ENCODE measurements at regions not wholly inside any gene's neighbourhood (a gene's known extent, or its start where the extent isn't known, plus 50 kb on each side); places are given as distances from the start of the nearest gene placed in this dataset.

DNA sequence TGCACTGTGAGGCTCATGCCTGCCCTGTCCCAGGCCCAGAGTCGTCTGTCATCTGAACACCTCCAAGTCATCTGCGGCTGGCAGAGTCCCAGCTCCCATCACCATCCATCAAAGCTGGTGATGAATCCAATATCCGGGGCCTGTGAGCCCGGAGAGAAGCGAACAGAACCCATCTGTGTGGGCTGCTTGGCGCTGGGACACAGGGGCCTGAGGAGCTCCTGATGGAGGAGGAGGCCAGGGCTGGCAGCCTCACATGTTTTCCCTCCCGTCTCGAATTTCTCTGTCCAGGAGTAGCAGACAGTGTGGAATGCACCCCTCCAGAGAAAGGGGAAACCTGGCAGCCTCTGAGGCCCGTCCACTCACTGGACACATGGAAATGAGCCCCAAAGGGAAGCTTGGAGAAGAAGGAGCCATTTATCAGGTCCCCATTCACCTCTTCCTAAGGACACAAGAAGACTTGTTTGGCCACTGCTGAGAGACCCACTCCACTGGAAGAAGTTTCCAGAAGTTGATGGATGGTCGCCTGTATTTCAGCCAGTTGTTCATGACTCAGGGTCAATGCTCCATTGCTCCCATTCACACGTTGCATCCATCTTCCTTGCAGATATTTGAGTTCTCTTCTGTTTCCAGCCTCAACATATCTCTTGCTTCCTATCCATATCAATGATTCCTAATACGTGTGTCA, 307.5 kb upstream of the SULF2 start:
- POLR2A ChIA-PET, result no interaction called here
- Mint-ChIP-seq H3K27me3 (peaks cover 15% of the 10 kb centered on the region), H3K9me3 (no peaks in the 10 kb centered on the region), H3K27ac (no peak overlapping the region), H3K36me3 (no peaks in the 10 kb centered on the region), H3K4me1 (ENCODE audit: low read depth) (no peaks in the 10 kb centered on the region), H3K4me3 (no peak overlapping the region)
- intact Hi-C loops (cut with micrococcal nuclease), result no loop called here
- DNase-seq, result no peak
- CTCF ChIA-PET, result no interaction called here

DNA sequence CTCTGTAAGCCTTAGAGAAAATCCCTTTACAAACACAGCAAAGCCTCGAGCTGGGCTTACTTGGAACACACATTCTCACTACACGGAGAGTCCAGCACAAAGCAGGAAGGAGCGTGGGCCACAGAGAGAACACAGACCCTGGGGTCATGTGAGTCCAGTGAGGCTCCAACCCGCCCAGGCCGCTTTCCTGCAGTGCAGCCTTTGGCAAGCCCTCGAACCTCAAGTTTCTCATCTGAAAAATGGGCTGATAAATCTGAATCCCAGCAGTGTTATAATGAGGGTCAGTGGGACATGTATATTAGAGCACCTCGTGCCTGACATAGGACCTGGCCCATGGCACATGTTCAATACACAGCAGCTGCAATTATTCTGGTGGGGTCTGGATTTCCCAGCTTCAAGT, 305.5 kb upstream of the SULF2 start:
- ChIA-PET CTCF (no interaction called here), POLR2A (no interaction called here)
- Mint-ChIP-seq H3K36me3 (no peaks in the 10 kb centered on the region), H3K27ac (no peak overlapping the region), H3K27me3 (peaks cover 15% of the 10 kb centered on the region), H3K4me3 (no peak overlapping the region), H3K4me1 (ENCODE audit: low read depth) (no peaks in the 10 kb centered on the region), H3K9me3 (no peaks in the 10 kb centered on the region)
- no peak for DNase-seq
- intact Hi-C loops (cut with micrococcal nuclease), result no loop called here

DNA sequence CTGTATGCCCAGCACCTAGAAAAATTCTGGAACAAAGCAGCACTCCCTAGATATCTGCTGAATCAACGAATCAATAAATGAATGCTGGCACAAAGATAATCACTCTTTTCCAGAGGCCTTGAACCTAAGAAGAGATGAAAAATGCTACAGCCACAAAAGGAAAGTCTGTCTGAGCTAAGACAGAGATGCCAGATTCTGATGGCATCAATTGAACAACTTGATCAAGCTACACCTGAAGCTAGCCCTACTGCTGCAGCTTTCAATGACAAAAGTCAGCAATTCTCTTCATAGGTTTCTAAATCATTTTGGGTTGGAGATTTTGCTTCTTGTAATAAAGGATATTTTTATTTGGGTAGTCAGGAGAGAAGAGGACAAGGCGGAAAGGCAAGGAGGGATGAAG, 305.0 kb upstream of the SULF2 start:
- Mint-ChIP-seq H3K4me1 (ENCODE audit: low read depth) (no peaks in the 10 kb centered on the region), H3K4me3 (no peak overlapping the region), H3K36me3 (no peaks in the 10 kb centered on the region), H3K27me3 (peaks cover 14% of the 10 kb centered on the region), H3K9me3 (no peaks in the 10 kb centered on the region), H3K27ac (no peak overlapping the region)
- ChIA-PET POLR2A (no interaction called here), CTCF (no interaction called here)
- intact Hi-C loops (cut with micrococcal nuclease), result no loop called here
- DNase-seq, result no peak

DNA sequence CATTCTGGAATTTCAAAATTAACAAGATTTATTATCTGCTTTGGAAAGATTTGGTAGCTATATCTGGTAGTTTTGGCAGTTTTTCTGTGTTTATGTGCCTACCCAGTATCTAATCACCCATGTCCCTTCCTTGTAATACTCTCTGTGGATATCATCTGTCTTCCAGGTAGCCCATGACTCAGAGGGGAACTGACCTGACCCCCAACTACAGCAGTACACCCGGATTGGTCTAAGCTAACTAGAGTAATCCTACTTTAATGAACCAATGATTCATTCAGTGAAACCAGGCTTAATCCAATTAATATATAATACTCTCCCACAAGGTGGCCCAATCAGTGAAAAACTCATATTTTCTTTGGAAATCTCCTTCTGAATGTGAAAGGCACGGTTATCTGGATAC, 295.3 kb upstream of the SULF2 start:
- CTCF ChIA-PET, result no interaction called here
- H3K4me1 Mint-ChIP-seq (ENCODE audit: low read depth), result no peaks in the 10 kb centered on the region

DNA sequence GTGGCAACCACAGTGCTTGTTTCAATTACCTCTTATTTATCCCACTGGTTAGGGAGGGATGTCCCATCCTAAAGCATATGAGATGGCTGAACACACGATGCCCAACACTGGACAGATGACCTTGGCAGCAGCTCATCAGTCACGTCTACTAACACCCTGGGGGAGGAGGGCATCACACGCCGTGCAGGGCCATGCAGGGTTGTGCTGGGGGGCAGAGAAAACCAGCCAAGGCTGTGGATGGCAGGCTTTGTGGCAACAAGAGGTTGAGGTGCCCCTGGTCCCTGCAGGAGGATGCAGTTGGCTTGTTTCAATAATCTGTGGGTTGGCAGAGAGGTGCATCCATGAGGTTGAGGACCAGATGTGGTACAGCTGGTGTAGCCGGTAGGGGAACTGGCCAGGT, 293.7 kb upstream of the SULF2 start:
- no peaks in the 10 kb centered on the region for H3K36me3 Mint-ChIP-seq
- H3K27me3 Mint-ChIP-seq, result peaks cover 18% of the 10 kb centered on the region
- H3K9me3 Mint-ChIP-seq, result peaks cover 1% of the 10 kb centered on the region

More for the DNA sequence above, 295.3 kb upstream of the SULF2 start:
- Mint-ChIP-seq H3K27ac (no peak overlapping the region), H3K4me3 (no peak overlapping the region), H3K9me3 (peaks cover 5% of the 10 kb centered on the region), H3K27me3 (peaks cover 16% of the 10 kb centered on the region), H3K36me3 (no peaks in the 10 kb centered on the region)
- DNase-seq, result no peak
- intact Hi-C loops (cut with micrococcal nuclease), result no loop called here
- POLR2A ChIA-PET, result no interaction called here

DNA sequence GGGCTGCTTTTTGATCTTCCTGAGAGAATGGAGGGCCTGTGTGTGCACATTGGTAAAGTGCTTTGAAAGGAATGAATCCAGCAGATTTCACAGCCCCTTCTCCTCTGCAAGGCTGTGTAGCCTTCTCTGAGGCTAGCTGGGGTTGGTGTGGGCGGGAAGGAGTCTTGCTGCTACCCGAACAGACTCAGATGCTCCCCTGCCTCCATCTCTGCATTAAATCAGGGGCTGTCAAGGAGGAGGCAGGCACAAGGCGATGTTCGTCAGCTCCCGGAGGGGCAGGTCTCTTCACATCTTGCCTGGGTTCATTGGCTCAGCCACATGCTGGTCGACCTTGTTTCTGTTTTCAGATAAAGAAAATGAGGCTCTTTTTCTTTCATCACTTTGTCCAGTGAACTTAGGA, 291.5 kb upstream of the SULF2 start:
- POLR2A ChIA-PET, result no interaction called here
- H3K36me3 Mint-ChIP-seq, result no peaks in the 10 kb centered on the region
- no peaks in the 10 kb centered on the region for H3K9me3 Mint-ChIP-seq

More for the DNA sequence above, 293.7 kb upstream of the SULF2 start:
- ChIA-PET POLR2A (no interaction called here), CTCF (no interaction called here)
- no peak for DNase-seq
- H3K27ac Mint-ChIP-seq, result no peak overlapping the region
- no peak overlapping the region for H3K4me3 Mint-ChIP-seq
- no peaks in the 10 kb centered on the region for H3K4me1 Mint-ChIP-seq (ENCODE audit: low read depth)
- intact Hi-C loops (cut with micrococcal nuclease), result no loop called here

DNA sequence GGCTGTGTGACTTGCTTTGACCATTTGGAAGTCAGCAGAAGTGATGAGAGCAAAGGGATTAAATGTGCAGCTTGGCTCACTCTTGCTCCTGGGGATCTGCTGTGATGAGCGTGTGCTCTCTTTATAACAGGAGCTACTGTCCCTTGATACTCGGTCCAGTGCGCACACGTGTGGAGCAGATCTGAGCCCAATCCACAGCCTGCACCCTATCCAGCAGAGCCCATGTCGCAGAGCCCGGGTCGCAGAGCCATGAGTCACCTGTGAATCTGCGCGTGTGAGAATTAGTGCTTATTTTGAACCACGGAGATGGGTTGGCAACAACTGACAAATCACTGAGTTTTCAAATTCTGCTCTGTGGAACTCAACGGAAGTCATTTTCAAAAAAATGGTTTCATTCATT, 291.0 kb upstream of the SULF2 start:
- Mint-ChIP-seq H3K27me3 (peaks cover 13% of the 10 kb centered on the region), H3K4me1 (ENCODE audit: low read depth) (no peaks in the 10 kb centered on the region), H3K4me3 (no peak overlapping the region), H3K27ac (no peak overlapping the region), H3K9me3 (no peaks in the 10 kb centered on the region), H3K36me3 (no peaks in the 10 kb centered on the region)
- intact Hi-C loops (cut with micrococcal nuclease), result no loop called here
- DNase-seq, result no peak
- ChIA-PET CTCF (no interaction called here), POLR2A (no interaction called here)

More for the DNA sequence above, 291.5 kb upstream of the SULF2 start:
- no peak overlapping the region for H3K27ac Mint-ChIP-seq
- no peak for DNase-seq
- intact Hi-C loops (cut with micrococcal nuclease), result no loop called here
- H3K27me3 Mint-ChIP-seq, result peaks cover 13% of the 10 kb centered on the region
- H3K4me1 Mint-ChIP-seq (ENCODE audit: low read depth), result no peaks in the 10 kb centered on the region
- no peak overlapping the region for H3K4me3 Mint-ChIP-seq
- CTCF ChIA-PET, result no interaction called here

DNA sequence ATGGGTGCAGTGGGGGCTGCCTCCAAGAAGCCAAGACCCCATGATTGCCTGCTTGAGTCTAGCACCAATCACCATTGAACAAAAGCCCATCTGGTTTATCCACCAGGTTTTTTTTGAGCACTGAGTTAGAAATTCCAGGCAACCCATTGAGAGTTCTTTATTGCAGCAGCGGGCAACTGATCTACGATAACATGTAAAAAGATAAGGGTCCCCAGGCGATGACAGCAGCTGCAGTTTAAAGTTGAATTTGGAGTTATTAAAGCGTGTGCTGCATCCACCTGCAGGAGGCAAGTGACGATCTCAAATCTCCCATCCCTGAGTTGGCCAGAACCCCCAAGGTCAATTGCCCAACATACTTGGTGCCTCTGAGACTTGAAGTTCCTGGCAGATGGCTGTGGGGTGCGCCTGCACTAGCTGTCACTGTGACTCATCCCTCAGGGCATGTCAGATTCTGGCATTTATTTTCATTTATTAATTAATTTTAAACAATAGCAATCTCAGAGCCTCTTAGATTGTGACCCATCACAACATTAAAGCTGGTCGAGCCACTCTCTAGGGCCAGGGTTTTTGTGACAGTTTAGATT, 290.4 kb upstream of the SULF2 start:
- no peak for DNase-seq
- intact Hi-C loops (cut with micrococcal nuclease), result no loop called here
- Mint-ChIP-seq H3K36me3 (no peaks in the 10 kb centered on the region), H3K27me3 (peaks cover 14% of the 10 kb centered on the region), H3K27ac (no peak overlapping the region), H3K4me1 (ENCODE audit: low read depth) (no peaks in the 10 kb centered on the region), H3K4me3 (no peak overlapping the region), H3K9me3 (no peaks in the 10 kb centered on the region)
- ChIA-PET POLR2A (no interaction called here), CTCF (no interaction called here)

DNA sequence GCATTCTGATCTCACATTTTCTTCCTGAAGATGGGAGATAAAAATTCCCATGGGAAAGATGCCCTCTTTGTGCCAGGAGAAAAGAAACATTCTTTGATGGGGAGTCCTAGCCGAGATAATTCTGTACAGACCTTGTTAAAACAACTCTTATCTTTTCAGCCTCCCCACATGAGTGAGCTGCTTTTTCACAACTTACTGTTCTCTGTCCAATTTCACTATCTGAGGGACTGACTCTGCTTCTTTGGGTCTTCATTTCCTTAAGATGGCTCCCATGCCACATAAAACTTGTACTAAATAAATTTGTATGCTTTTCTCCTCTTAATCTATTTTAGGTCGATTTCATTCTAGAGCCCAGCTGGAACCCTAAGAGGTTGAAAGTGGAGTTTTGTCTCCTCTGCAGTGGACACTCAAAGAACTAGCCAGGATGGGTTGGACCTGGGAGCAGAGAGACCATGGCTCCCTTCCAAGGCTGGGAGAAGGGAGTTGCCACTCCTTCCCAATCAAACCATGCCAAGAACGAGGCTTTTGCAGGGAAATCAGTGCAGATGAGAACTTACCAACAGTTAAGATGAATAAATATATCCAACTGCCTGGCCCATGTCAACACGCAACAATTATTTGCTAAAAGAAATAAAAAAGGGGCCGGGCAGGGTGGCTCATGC, 285.8 kb upstream of the SULF2 start:
- DNase-seq, result no peak
- POLR2A ChIA-PET, result no interaction called here
- Mint-ChIP-seq H3K9me3 (no peaks in the 10 kb centered on the region), H3K4me3 (no peak overlapping the region), H3K4me1 (ENCODE audit: low read depth) (no peaks in the 10 kb centered on the region), H3K27ac (no peak overlapping the region), H3K27me3 (peaks cover 13% of the 10 kb centered on the region), H3K36me3 (no peaks in the 10 kb centered on the region)
- intact Hi-C loops (cut with micrococcal nuclease), result no loop called here
- CTCF ChIA-PET, result no interaction called here

DNA sequence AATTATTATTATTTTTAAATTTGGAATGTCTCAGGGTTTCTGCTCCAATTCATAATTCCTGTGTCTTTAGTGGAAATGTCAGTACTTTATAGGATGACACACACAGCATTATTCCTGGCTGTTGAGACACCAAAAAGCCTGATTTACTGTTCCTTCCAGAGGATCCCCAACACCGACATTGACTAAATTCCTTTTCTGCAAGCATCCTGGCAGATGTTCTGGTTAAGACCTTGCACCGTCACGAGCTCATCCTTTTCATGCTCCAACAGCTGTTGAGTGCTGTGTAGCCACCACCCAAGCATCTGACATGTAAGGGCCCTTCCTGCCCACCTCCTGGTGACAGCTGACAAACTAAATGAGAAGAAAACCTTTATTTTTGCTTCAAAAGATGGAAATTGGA, 284.3 kb upstream of the SULF2 start:
- Mint-ChIP-seq H3K4me1 (ENCODE audit: low read depth) (no peaks in the 10 kb centered on the region), H3K27ac (no peak overlapping the region), H3K27me3 (peaks cover 10% of the 10 kb centered on the region), H3K9me3 (no peaks in the 10 kb centered on the region), H3K36me3 (no peaks in the 10 kb centered on the region), H3K4me3 (no peak overlapping the region)
- DNase-seq, result no peak
- CTCF ChIA-PET, result no interaction called here
- intact Hi-C loops (cut with micrococcal nuclease), result no loop called here
- POLR2A ChIA-PET, result no interaction called here

DNA sequence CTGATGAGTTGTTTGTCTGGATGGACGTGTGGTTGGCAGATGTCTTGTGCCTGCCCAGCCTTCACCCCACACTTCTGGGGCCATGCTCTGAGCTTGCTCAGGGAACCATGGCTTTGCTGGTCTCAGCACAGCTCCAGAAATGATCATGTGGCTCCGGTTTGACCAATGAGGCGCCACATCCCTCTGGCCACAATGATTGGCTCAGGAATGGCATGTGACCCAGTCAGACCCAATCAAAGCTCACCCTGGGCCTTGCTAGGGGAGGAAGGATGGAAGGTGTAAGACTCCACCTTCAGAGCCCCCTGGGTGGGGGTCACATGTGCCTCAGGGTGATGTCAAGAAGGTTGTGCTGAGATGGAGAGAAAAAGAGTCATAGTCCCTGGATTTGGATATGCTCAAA, 281.6 kb upstream of the SULF2 start:
- POLR2A ChIA-PET, result no interaction called here
- no peak overlapping the region for H3K27ac Mint-ChIP-seq
- no peaks in the 10 kb centered on the region for H3K9me3 Mint-ChIP-seq
- CTCF ChIA-PET, result no interaction called here
- no peak for DNase-seq
- H3K4me1 Mint-ChIP-seq (ENCODE audit: low read depth), result no peaks in the 10 kb centered on the region
- no peak overlapping the region for H3K4me3 Mint-ChIP-seq
- H3K36me3 Mint-ChIP-seq, result no peaks in the 10 kb centered on the region
- peaks cover 9% of the 10 kb centered on the region for H3K27me3 Mint-ChIP-seq
- intact Hi-C loops (cut with micrococcal nuclease), result no loop called here

DNA sequence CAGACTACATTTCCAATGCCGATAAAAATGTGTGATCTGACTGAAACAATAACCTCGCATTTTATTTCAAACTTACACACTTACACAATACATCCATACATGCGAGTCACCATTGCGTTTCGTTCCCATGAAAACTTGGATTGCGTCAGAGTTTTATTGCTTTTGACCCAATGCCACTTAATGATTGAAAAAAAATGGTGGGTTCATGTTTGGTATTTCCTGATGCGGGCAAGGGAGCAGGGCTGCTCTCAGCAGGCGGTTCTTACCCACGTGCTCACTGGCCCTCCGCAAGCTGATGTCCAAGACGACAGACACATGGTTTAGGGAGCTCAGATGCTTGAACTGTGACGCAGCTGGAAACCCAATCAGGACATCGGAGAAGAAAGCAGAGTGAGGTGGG, 281.0 kb upstream of the SULF2 start:
- Mint-ChIP-seq H3K9me3 (no peaks in the 10 kb centered on the region), H3K27ac (no peak overlapping the region), H3K4me1 (ENCODE audit: low read depth) (no peaks in the 10 kb centered on the region), H3K36me3 (no peaks in the 10 kb centered on the region), H3K4me3 (no peak overlapping the region), H3K27me3 (peaks cover 9% of the 10 kb centered on the region)
- CTCF ChIA-PET, result no interaction called here
- no peak for DNase-seq
- POLR2A ChIA-PET, result no interaction called here
- intact Hi-C loops (cut with micrococcal nuclease), result no loop called here

DNA sequence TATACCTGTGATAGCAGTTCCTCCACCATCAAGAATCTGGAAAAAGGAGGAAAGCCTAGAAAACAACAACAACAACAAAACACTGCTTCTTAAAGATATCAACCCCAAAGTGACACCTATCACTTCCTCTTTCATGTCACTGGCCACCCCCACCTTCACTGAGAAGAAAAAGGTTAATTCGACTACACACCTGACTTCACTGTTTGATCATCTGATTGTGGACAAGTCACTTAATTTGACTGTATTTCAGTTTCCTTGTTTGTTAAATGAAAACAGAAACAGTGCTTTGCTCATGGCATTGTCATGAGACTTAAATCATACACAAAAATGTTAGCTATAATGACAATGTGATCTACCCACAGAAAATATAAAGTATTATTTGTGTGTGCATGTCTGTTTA, 280.6 kb upstream of the SULF2 start:
- H3K27me3 Mint-ChIP-seq, result peaks cover 9% of the 10 kb centered on the region
- H3K4me1 Mint-ChIP-seq (ENCODE audit: low read depth), result no peaks in the 10 kb centered on the region
- ChIA-PET CTCF (interaction anchor here (0.7 kb wide), 1 partner anchor 62 kb away, joined by 3 read pairs; no protein-coding TSS in a partner anchor), POLR2A (no interaction called here)
- DNase-seq, result no peak
- intact Hi-C loops (cut with micrococcal nuclease), result no loop called here
- no peaks in the 10 kb centered on the region for H3K36me3 Mint-ChIP-seq
- H3K9me3 Mint-ChIP-seq, result no peaks in the 10 kb centered on the region
- H3K27ac Mint-ChIP-seq, result no peak overlapping the region
- H3K4me3 Mint-ChIP-seq, result no peak overlapping the region

Data from activated CD4-positive, alpha-beta memory T cell treated with anti-CD3 and anti-CD28 coated beads for 36 hours (primary cell).